Loucy (cell line): ENCODE measurements at regions not wholly inside any gene's neighbourhood (a gene's known extent, or its start where the extent isn't known, plus 50 kb on each side); places are given as distances from the start of the nearest gene placed in this dataset.

ENCODE experiments used
- CTCF ChIP-seq: fragments of 200-600 bp; sonication (generic); conservative IDR thresholded peaks from 2 replicates; pipeline ENCODE4 v1.5.1; 2014; ENCODE audit warnings: mild to moderate bottlenecking, antibody characterized with exemption, low read length
- EZH2phosphoT487 ChIP-seq: fragments of 200-600 bp; IDR thresholded peaks from 2 replicates; pipeline ENCODE4 v1.6.1; 2018; ENCODE audit warnings: antibody characterized with exemption, mild to moderate bottlenecking, moderate library complexity, borderline replicate concordance

- TF ChIP-seq CTCF (no peak), EZH2phosphoT487 (no peak)
These were observed 409.0 kb downstream of the VPS13C start for GRCh38 chr15:61651267-61651666.
